Sigmoid colon (tissue), 6 donors: ENCODE measurements at regions not wholly inside any gene's neighbourhood (a gene's known extent, or its start where the extent isn't known, plus 50 kb on each side); places are given as distances from the start of the nearest gene placed in this dataset.
A peak's percentile ranks its signal among the peaks of the same experiment; 100 is the strongest.
"Not testable (repeated sequence)": the region's sequence is repeated elsewhere in the genome, so short reads cannot be mapped to it uniquely, and the experiment has no call there.

ENCODE experiments used
- DNase-seq: peaks from one replicate; pipeline ENCODE4 v3.0.0-alpha.2; 2019
- H3K27ac ChIP-seq, 4 donors: fragments of 200-600 bp; sonication (generic); one replicate each; pipeline ENCODE4 v1.5.1; 2016 to 2019; ENCODE audit warnings: mild to moderate bottlenecking in 1 of 4
- H3K27me3 ChIP-seq, 3 donors: fragments of 200-600 bp; sonication (generic); one replicate each; pipeline ENCODE4 v1.5.1; 2019; ENCODE audit warnings: mild to moderate bottlenecking in 1 of 3
- H3K36me3 ChIP-seq, 4 donors: fragments of 200-600 bp; sonication (generic); one replicate each; pipeline ENCODE4 v1.5.1; 2016 to 2019
- H3K4me1 ChIP-seq, 4 donors: fragments of 200-600 bp; sonication (generic); one replicate each; pipeline ENCODE4 v1.5.1; 2017 to 2019
- H3K4me3 ChIP-seq, 4 donors: fragments of 200-600 bp; sonication (generic); one replicate each; pipeline ENCODE4 v1.5.1; 2017 to 2019; ENCODE audit warnings: mild to moderate bottlenecking in 2 of 4, moderate library complexity in 1 of 4
- H3K9me3 ChIP-seq, 4 donors: fragments of 200-600 bp in 3 of 4; sonication (generic) in 3 of 4; one replicate each; pipeline versions ENCODE4 v1.5.1 to v1.6.1; 2013 to 2019
- WGBS, 2 donors: extraction: QIAGEN DNeasy Blood & Tissue Kit; methylation state at CpG; one replicate each; pipeline ENCODE4 v1.1.7; 2013; 5-methylcytosine and 5-hydroxymethylcytosine counted together
- intact Hi-C: fragments of 100-400 bp; cut with DNase I; formaldehyde crosslinking; loops from one replicate; pipeline ENCODE4 v1.15.1; 2023
- TF ChIP-seq, protein P1 (sequence below), 4 experiments: fragments of 450-650 bp in 3 of 4; fragments of 200-600 bp in 1 of 4; IDR thresholded peaks; one replicate each; pipeline ENCODE4 v1.5.1; 2016 to 2019; ENCODE audit warnings: antibody characterized with exemption in 4 of 4, mild to moderate bottlenecking in 3 of 4, moderate library complexity in 2 of 4
- donor health status: healthy with polysubstance abuse.
- donor health status: healthy.

- intact Hi-C loops, H3K27ac ChIP-seq, H3K4me3 ChIP-seq, H3K9me3 ChIP-seq, H3K27me3 ChIP-seq, H3K4me1 ChIP-seq, DNase-seq, H3K36me3 ChIP-seq: not testable (repeated sequence)
- WGBS, 2 donors = 26 to 51% methylated on average over 1 of the region's 1 CpG
Measured at GRCh38 chr15:20214101-20214500, 327.5 kb downstream of the GOLGA6L6 start.

- H3K36me3 ChIP-seq, H3K27ac ChIP-seq, H3K27me3 ChIP-seq, H3K9me3 ChIP-seq, intact Hi-C loops, H3K4me3 ChIP-seq, DNase-seq, H3K4me1 ChIP-seq: not testable (repeated sequence)
Measured at GRCh38 chr15:20211508-20211907, 330.1 kb downstream of the GOLGA6L6 start.

DNA sequence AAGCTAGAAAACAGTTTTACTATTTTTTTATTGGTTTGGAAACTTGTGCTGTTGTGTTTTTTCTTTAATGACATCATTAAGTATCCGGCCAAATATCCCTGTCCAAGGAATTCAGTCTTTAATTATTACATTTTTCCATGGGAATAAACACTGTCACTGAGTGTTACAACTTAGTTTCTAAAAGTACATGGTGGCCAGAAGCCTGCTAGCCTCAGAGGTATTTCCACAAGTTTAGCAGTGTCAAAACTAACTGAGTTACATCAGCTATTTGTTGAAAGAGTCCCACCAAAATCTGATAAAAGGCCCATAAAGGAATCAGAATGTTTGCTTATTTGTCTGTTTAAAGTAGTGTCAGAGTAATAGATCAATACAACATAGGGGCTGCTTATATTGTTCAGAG, 331.6 kb downstream of the GOLGA6L6 start:
- WGBS, 2 donors = 65 to 72% methylated on average over 1 of the region's 1 CpG
- intact Hi-C loops = not testable (repeated sequence)

GRCh38 chr15:20207607-20208006, 334.0 kb downstream of the GOLGA6L6 start:
- DNase-seq, H3K4me3 ChIP-seq, H3K27ac ChIP-seq, H3K27me3 ChIP-seq, H3K4me1 ChIP-seq, intact Hi-C loops, H3K9me3 ChIP-seq, H3K36me3 ChIP-seq: not testable (repeated sequence)
- WGBS, 2 donors = 82 to 83% methylated on average over 7 of the region's 7 CpGs

More for the DNA sequence above, 331.6 kb downstream of the GOLGA6L6 start:
- not testable (repeated sequence) for DNase-seq, H3K4me3 ChIP-seq, H3K9me3 ChIP-seq, H3K36me3 ChIP-seq, H3K4me1 ChIP-seq, H3K27me3 ChIP-seq, H3K27ac ChIP-seq

DNA sequence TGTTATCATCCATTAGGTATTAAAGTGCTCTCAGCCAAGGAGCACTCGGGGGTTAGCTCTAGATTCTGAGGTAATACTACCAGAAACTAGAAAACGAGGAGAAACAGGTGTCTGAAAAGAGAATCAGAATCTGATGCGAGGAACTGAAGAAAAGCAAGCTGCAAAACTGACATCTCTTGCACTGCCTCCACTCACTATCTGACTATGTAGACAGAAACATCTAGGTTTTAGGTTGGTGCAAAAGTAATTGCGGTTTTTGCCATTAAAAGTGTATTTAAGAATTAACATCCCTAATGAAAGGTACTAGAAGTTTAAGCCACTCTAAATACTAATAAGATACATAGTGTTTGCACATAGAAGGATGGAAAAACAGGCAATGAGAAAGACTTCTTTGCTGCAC, 334.4 kb downstream of the GOLGA6L6 start:
- intact Hi-C loops, H3K9me3 ChIP-seq, H3K36me3 ChIP-seq, DNase-seq, H3K4me1 ChIP-seq, H3K4me3 ChIP-seq, H3K27ac ChIP-seq, H3K27me3 ChIP-seq: not testable (repeated sequence)
- WGBS, 2 donors = 64 to 65% methylated on average over 3 of the region's 4 CpGs

DNA sequence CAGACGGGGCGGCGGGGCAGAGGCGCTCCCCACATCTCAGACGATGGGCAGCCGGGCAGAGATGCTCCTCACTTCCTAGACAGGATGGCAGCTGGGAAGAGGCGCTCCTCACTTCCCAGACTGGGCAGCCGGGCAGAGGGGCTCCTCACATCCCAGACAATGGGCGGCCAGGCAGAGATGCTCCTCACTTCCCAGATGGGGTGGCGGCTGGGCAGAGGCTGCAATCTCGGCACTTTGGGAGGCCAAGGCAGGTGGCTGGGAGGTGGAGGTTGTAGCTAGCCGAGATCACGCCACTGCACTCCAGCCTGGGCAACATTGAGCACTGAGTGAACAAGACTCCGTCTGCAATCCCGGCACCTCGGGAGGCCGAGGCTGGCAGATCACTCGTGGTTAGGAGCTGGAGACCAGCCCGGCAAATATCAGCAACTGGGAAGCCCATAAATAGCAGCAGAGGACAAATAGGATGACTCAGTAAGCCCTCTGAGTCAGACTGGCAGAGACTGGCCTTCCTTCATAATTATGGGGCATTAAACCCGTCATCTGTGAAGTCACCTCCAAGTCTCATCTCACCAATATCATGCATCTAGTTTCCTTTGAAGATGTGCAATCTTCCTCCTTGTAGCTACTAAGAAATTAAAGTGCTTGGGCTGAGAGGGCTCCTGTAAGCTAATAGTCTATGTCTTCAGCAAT, 337.3 kb downstream of the GOLGA6L6 start:
- WGBS, 2 donors = 85 to 88% methylated on average over 19 of the region's 20 CpGs
- H3K9me3 ChIP-seq, H3K4me3 ChIP-seq, intact Hi-C loops, H3K36me3 ChIP-seq, H3K4me1 ChIP-seq, H3K27me3 ChIP-seq, DNase-seq, H3K27ac ChIP-seq: not testable (repeated sequence)

DNA sequence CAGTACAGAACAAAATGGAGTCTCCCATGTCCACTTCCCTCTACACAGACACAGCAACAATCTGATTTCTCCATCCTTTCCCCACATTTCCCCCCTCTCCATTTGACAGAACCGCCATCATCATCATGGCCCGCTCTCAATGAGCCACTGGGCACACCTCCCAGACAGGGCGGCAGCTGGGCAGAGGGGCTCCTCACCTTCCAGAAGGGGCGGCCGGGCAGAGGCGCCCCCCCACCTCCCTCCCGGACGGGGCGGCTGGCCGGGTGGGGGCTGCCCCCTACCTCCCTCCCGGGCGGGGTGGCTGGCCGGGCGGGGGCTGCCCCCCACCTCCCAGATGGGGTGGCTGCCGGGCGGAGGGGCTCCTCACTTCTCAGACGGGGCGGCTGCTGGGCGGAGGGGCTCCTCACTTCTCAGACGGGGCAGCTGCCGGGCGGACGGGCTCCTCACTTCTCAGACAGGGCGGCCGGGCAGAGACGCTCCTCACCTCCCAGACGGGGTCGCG, 337.9 kb downstream of the GOLGA6L6 start:
- 94% methylated on average over 29 of the region's 29 CpGs for WGBS, 2 donors
- intact Hi-C loops, H3K4me3 ChIP-seq, DNase-seq, H3K9me3 ChIP-seq, H3K27me3 ChIP-seq, H3K36me3 ChIP-seq, H3K4me1 ChIP-seq, H3K27ac ChIP-seq: not testable (repeated sequence)

DNA sequence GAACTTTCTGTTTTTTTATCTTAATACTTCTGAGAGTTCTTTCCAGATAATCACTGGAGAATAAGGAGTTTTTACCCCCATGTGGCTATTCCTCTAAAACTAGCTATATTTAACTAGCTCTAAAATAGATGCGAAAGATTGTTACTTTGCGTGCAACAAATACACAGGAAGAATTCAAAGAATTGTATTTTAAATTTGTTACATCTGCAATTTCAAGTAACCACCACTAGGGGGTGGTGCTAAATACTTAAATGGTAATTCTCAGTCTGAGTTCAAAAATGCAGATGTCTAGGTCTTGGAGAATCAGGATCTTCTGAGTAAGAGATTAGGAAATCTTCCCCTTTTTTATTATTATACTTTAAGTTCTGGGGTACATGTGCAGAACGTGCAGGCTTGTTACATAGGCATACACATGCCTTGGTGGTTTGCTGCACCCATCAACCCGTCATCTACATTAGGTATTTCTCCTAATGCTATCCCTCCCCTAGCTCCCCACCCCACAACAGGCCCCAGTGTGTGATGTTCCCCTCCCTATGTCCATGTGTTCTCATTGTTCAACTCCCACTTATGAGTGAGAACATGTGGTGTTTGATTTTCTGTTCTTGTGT, 346.9 kb downstream of the GOLGA6L6 start:
- H3K27me3 ChIP-seq, intact Hi-C loops, H3K4me3 ChIP-seq, H3K36me3 ChIP-seq, H3K4me1 ChIP-seq, DNase-seq, H3K27ac ChIP-seq, H3K9me3 ChIP-seq: not testable (repeated sequence)
- WGBS, 2 donors = 65 to 75% methylated on average over 4 of the region's 4 CpGs
- TF ChIP-seq, protein P1, sequence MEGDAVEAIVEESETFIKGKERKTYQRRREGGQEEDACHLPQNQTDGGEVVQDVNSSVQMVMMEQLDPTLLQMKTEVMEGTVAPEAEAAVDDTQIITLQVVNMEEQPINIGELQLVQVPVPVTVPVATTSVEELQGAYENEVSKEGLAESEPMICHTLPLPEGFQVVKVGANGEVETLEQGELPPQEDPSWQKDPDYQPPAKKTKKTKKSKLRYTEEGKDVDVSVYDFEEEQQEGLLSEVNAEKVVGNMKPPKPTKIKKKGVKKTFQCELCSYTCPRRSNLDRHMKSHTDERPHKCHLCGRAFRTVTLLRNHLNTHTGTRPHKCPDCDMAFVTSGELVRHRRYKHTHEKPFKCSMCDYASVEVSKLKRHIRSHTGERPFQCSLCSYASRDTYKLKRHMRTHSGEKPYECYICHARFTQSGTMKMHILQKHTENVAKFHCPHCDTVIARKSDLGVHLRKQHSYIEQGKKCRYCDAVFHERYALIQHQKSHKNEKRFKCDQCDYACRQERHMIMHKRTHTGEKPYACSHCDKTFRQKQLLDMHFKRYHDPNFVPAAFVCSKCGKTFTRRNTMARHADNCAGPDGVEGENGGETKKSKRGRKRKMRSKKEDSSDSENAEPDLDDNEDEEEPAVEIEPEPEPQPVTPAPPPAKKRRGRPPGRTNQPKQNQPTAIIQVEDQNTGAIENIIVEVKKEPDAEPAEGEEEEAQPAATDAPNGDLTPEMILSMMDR (IDR thresholded peaks at IDR 0.05) = peak in 1 of 4 experiments; percentile 16
